ENCODE measurements at regions not wholly inside any gene's neighbourhood (a gene's known extent, or its start where the extent isn't known, plus 50 kb on each side); places are given as distances from the start of the nearest gene placed in this dataset.

GRCh38 chr7:54342458-54342857 is 199.7 kb upstream of the VSTM2A start:
- TF ChIP-seq EZH2 (IDR thresholded peaks at IDR 0.05; ENCODE audit: insufficient read depth, poor library complexity, severe bottlenecking) = no peak
- TF ChIP-seq EZH2phosphoT487 (IDR thresholded peaks at IDR 0.05; ENCODE audit: insufficient read depth, low read depth) = no peak
